Pons (tissue), 1 donor: ENCODE measurements at regions not wholly inside any gene's neighbourhood (a gene's known extent, or its start where the extent isn't known, plus 50 kb on each side); places are given as distances from the start of the nearest gene placed in this dataset.
"Not testable (repeated sequence)": the region's sequence is repeated elsewhere in the genome, so short reads cannot be mapped to it uniquely, and the experiment has no call there.

Experiments used
- DNase-seq: peaks from one replicate; pipeline ENCODE4 v3.0.0-alpha.2; 2016; ENCODE audit warnings: low spot score

DNA sequence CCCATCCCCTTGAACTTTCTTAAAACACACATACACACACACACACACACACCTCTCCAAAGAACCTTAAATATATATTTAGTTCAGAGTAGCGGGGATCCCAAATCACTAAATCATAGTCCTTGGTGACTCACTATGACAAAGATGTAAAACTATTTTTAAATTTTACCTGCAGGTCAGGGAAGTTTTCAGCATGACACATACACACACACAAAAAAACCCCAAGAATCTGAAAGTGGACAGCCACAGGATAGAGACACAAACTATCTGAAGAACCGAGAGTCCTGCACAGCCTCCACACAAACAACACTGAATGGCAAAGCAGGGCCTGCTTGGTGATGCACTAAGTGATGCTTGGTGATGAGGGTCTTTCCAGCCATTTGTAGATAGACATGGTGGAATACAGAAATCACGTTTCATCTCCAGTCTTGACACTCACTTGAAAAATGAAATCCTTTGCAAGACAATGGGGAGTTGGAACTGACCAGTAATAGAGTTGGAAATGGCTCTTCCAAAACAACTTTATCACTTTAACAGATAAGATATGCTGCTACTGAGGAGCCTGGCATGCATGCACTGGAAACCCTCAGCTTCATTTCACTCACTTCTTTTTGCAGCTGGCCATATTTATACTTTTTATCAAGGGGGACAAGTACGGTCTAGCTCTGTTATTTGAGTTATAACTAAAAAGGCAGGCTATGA is 307.3 kb downstream of the RAPGEF2 start:
- no peak for DNase-seq

DNA sequence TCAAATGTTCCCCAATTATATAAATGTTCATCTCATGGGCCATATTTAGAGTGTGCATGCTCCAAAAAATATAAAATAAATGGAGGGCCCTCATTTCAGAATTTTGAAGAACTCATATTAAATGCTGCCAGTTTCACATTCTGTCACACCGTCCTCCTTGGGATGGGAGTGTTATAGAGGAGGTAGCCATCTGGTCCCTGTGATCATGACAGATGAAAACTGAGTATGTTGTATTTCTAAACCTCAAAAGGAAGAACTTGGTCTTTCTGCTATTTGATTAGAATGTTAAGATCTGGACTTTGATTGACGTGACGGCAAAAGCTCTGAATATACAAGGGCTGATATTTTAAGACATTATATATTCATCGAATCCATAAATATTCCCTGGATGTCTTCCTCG is 308.0 kb downstream of the RAPGEF2 start:
- no peak for DNase-seq

DNA sequence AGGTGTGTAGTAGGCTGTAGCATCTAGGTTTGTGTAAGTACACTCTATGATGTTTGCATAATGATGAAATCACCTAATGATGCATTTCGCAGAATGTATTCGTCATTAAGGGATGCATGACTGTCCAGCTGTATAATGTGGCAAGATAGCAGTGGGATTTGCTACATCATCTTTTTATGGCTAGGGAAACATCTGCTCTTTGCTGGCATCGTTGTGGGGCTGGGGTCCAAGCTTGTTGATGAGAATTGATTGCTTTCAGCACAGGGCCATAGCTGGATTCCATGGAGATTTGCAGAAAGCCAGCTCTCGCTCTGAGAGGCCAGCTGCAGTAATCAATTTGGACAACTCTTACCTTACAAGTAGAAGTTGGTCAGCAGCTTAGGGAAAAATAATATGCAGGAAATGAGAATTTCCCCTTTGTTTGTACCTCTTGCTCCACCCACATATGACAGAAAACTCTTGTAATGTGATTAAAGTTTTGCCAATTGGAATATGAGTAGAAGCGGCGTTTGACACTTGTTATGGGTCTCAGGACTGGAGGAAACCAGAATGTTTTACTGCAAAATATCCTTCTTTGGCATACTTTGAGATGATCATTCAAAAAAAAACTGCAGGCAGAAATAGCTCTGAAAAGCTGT is 310.5 kb downstream of the RAPGEF2 start:
- no peak for DNase-seq

DNA sequence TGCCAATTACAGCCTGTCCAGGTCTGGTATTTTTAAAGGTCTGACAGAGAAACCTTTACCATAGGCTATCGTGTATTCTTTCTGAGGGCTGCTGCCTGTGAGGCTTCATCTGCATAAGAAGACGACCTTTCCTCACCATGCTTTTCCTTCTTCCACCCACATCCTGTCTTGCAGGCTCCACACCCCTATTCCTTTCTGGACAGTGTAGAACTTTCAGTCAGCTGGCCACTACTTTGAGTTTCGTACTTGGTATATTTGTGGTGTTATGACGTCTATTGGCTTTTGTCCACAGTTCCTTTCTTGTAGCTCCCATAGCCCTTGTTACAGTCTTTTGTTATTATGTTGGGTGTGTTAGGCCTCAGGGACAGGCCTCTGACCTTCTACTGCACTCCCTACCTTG is 311.4 kb downstream of the RAPGEF2 start:
- DNase-seq, result no peak

DNA sequence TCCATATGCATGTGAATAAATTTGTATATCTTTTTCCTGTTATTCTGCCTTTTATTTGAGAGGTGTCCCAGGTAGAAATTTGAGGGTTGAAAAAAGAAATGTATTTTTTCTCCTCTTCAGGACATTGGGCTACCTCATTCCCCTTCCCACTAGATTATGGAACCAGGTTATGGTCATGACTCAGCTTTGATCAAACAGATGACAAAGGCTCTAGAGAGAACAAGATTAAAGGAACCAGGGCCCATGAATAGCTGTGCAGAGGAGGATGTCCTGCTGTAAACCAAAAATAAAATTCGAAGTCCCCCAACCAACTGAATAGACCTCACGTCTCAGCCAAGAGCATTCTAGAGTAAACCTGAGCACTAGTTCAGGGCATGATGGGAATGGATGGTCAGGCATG is 313.2 kb downstream of the RAPGEF2 start:
- DNase-seq, result no peak

DNA sequence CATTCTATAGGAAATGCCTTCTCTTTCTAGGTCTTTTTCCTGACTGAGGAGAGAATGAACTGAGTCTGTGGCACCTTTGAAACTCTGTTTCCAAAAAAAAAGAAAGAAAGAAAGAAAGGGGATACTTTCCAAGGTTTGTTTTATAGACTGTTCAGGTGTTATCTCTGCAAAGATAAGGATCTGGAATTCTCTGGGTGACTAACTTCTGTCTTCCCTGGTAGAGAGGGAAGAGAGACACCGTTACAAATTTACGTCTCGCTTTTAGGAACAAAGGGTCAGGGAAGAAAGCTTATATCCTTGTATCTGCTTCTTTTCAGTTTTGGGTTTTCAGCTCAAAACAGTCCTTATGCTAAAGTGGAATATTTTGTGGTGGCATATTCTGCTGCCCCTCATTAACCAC is 314.1 kb downstream of the RAPGEF2 start:
- no peak for DNase-seq

DNA sequence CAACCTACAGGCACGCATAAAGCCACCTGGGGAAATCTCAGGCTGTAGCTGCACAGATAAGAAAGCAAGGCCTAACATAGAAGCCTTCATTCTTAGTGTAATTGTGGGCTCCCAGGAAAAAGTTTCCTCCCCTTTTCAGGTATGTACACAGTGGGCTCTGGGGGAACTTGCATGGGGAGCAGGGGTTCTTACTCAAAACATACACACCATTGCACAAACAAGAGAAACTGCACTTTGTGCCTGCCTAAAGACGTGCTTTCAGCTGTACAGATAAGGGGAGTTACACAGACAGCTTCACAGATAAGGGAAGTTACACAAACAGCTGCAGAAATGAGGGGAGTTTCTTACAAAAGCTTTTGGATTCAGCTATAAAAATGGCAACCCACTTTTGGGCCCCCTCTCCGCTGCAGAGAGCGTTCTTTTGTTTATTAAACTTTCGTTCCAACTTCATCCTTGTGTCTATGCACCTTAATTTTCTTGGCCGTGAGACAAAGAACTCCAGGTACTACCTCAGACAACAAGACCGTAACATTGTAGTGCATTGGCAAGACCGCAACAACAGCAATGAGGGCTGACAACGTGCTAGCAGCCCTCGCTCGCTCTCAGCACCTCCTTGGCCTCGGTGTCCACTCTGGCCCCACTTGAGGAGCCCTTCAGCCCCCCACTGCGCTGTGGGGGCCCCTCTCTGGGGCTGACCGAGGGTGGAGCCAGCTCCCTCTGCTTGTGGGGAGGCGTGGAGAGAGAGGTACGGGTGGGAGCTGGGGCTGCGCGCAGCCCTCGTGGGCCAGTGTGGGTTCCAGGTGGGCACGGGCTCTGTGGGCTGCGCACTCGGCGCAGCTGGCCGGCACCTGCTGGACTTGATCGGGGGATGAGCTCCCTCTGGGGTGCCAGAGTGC is 317.5 kb downstream of the RAPGEF2 start:
- no peak for DNase-seq

DNA sequence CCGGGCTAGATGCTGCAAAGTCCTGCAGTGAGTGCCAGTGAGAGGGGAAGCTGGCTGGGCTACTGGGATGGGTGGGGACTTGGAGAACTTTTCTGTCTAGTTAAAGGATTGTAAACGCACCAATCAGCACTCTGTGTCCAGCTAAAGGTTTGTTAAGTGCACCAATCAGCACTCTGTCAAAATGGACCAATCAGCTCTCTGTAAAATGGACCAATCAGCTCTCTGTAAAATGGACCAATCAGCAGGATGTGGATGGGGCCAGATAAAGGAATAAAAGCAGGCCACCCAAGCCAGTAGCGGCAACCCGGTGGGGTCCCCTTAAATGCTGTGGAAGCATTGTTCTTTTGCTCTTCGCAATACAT is 318.2 kb downstream of the RAPGEF2 start:
- not testable (repeated sequence) for DNase-seq

DNA sequence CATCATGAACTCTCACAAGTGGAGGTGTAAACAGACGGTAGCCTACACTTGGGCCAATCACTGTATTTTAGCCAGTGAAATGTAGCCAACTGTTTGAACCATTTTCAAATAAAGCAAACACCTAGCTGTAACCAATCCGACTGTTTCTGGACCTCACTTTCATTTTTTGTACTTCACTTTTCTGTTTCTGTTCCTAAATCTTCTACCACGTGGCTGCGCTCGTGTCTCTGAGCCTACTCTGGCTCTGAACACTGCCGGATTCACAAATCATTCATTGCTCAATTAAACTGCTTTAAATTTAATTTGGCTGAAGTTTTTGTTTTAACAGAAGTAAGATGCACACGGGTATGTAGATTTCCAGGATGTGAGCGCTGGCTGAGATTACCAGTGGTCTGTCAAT is 319.1 kb downstream of the RAPGEF2 start:
- peak; percentile 31 for DNase-seq

DNA sequence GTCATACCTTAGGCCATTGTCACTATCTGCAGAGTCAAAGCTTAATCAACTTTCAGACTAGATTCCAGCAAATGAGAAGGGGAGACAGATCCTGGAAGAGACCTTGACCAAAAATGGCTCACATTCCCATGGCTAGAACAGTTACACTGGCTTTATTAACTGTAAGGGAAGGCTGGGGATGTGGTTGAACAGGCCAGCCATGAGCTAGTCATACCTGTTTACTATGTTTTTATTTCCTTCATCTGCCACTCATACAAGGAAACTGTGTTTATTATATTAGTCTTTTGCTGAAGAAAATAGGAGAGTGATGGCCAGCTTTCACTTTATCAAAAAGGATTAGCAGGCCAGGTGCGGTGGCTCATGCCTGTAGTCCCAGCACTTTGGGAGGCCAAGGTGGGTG is 319.7 kb downstream of the RAPGEF2 start:
- no peak for DNase-seq

DNA sequence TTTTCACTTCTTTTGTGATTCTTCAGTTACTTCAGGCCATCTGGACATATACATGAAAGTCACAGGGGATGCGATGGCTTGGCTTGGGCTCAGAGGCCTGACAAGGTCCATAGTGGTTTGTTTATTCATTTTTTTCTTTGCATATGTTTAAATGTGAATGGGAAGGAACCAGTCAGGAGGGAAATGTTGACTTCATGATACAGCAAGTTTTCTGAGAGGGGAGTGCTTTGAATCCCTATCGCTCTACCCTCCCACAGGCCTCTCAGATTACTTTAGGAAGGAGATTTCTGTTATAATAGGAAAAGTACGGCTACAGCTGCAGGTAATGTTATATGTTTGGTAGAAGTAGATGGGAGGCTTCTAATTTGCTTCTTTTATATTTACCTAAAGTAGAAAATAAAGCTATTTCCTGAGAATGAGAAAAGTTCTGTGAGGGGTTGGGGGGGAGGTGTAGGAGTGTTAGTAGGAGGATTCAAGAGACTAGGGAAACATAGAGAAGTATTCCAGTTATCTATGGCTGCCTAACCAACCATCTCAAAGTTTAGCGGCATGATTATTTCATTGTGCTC is 322.9 kb downstream of the RAPGEF2 start:
- DNase-seq, result no peak

DNA sequence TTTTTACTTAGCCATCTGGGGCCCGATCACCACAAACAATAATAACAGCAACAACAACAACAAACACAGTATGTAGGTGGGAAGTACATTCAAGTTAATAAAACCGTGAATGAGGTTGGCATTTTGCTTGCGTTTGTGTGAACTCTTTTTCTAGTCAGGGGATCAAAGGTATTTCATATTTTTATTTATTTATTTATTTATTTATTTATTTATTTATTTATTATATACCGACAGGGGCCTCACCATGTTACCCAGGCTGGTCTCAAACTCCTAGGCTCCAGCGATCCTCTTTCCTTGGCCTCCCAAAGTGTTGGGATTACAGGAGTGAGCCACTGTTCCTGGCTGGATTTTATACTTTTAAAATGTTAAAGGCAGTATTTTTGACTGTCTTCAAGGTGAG is 325.4 kb downstream of the RAPGEF2 start:
- DNase-seq, result no peak

DNA sequence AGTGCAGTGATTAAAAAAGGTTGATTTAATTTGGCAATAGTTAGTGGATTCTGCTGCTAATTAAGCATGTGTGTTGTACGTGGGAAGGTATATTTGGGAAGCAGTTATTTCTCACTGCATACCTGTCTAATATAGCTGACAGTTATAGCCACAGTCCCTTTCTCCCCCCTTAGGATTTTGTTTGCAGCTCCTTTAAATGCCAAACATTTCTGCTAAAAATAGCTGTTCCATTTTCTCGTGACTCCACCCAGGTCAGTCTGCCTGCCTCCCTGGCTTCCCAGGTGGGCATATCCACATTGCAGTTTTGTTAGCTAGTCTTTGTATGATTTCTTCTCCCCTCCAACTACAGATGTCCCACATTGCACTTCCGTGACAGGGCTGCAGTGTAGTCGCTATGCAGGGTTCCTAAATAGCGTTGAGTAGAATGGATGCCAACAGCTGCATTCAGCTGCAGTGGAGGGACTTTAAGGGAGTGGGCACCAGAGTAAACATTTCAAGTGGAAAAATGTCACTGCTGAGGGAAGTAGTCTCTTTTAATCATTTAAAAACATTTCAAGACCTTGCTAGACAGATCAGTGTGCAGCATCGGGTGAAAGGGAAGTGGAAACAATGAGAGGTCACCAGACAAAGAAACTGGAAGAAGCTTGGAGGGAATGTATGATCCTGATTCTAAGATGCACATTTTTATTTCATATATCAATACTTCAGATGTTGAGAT is 326.3 kb downstream of the RAPGEF2 start:
- DNase-seq, result no peak

DNA sequence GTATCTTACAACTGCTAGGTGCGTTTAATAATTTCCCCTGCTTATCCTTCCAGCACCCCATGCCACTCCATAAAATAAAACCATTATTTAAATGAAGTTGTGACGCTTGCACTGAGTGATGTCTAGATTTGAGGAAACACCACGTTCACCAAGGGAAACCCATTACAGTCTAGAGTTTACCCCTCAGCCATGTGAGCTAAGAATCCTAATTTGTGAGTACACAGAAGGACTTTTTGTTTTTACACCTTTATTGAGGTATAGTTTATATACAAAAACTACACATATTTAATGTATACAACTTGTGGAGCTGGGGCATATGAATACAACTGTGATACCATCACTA is 326.8 kb downstream of the RAPGEF2 start:
- DNase-seq, result no peak

DNA sequence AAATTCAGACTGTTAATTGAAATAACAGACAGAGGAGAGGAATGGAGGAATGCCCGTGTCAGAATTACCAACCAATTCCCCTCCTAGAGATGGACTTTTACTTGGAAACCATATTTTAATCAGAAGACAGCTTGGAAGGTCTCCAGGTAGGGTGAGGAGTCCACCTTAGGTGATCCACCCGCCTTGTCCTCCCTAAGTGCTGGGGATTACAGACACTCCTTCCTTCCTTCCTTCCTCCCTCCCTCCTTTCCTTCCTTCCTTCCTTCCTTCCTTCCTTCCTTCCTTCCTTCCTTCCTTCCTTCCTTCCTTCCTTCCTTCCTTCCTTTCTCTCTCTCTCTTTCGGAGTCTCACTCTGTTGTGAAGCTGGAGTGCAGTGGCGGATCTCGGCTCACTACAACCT is 328.0 kb downstream of the RAPGEF2 start:
- DNase-seq, result no peak

DNA sequence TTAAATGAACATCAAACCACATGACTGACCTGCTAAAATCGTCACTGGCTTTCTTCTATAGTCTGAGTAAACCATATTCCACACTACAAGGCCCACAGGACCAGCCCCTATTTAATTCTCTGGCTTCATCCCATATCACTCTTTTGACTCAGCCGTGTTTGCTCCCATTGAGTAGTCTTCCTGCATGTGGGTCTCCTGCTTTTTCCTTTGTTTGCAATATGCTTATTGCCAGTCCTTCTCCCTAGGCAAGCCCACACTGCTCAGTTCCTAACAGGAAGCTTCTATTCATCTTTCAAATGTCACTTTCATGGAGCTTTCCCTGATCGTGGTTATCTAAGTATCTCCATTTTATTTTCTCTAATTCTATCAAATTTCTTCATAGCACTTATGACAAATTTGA is 329.6 kb downstream of the RAPGEF2 start:
- DNase-seq, result no peak

DNA sequence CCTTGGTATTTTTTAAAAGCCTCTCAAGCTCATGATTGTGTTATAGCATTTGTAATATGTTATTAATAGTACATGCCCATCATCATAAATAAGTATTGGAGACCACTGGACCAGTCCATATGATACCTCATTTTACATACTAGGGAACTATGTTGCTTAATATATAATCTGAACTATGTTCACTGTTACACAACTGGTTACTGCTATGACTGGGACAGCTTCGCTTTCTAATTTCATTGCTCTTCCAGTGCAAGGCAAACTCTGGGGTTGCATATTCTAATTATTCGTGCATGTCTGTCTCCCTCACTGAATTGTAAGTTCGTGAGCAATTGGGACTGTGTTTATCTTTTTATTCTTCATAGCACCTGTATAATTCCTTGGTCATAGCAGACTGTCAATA is 330.5 kb downstream of the RAPGEF2 start:
- DNase-seq, result no peak

DNA sequence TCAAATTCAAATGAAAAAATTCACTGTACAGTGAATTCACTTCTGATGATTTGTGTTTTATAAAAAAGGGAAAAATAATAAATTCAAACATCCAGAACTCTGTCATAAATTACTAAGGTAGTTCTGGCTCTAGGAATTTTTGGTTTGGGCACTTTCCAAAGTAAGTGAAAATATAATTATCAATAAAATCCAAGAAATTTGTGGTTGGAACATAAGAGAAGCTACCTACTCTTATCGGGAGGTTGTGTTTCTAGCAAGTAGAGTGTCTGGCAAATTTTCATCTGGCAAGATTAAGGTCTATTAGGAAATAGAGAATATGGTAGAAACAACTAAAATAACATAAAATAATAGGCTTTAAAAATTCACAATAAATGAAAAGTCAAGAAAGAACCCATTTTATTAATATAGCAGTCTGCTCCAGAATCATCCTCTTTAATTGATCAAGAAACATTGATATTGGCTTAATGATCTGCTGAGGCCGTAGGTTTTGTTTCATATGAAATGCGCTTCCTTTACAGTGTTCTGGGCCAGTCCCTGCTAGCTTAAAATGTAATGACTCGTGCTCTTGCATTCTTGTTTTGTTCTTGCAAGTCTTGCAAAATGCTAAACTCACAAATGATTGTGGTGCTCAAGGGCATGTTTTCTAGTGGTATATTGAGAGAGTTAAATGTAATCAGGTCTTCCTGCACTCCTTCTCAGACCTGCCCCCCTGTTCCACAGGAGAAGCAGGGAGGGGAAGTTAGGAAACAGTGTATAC is 331.4 kb downstream of the RAPGEF2 start:
- DNase-seq, result no peak

DNA sequence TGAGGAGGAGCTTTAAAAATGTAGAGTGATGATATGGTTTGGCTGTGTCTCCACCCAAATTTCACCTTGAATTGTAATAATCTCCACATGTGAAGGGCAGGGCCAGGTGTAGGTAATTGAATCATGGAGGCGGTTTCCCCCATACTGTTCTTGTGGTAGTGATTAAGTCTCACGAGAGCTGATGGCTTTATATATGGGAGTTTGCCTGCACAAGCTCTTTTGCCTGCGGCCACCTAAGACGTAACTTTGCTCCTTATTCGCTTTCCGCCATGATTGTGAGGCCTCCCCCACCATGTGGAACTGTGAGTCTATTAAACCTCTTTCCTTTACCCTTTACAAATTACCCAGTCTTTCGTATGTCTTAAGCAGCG is 332.0 kb downstream of the RAPGEF2 start:
- no peak for DNase-seq

DNA sequence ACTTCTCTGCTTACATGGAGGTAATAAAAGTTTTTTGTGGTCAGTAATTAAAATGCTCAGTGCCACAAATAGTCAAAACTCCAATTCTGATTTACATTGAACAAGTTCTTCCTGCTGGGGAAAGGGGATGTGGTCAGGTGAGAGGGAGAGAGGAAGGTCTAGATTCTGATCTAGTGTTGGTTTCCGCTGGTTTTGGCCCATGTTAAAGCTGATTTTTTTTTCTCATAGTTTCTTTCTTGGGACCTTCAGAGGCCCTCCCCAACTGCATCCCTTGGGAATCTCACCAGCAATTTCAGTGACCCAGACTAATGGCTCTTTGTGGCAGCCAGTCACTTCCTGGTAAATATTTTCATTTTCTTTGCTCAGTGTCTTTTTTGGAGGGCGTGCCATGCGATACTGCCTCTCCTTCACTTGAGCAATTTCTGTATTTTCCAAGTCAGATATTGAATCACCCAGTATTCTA is 332.7 kb downstream of the RAPGEF2 start:
- DNase-seq, result no peak

DNA sequence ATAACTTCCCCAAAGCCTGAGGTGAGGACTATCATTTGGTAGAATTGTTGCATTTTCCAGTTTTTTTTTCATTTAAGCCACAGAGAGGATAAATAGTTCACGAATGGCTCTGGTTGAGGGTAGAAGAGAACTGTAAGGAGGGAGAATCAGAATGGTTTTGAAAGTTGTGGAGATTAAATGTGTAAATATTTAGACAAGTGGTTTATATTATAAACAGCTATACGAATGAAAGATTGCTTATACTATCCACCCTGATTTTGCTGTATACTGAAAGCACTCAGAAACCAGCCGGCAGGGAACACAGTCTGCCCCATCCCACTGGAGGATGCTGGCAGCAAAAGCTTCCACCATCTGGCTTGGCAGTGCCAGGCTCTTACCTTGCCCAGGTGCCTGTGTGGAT is 341.1 kb downstream of the RAPGEF2 start:
- no peak for DNase-seq
